Hepatocyte (in vitro differentiated cells): ENCODE measurements at regions not wholly inside any gene's neighbourhood (a gene's known extent, or its start where the extent isn't known, plus 50 kb on each side); places are given as distances from the start of the nearest gene placed in this dataset.

Source experiments
- CTCF ChIP-seq: fragments of 200-600 bp; sonication (generic); IDR thresholded peaks from 2 replicates; pipeline ENCODE4 v1.5.1; 2016; ENCODE audit warnings: antibody characterized with exemption, mild to moderate bottlenecking; ENCODE audit not compliant: poor library complexity
- EZH2 ChIP-seq: fragments of 200-600 bp; sonication (generic); IDR thresholded peaks from 2 replicates; pipeline ENCODE4 v1.6.1; 2016; ENCODE audit warnings: antibody characterized with exemption, mild to moderate bottlenecking, borderline replicate concordance

- no peak for TF ChIP-seq EZH2
- no peak for TF ChIP-seq CTCF
Measured at GRCh38 chr6:19167251-19167650, 669.9 kb upstream of the ID4 start.
